ENCODE measurements at regions not wholly inside any gene's neighbourhood (a gene's known extent, or its start where the extent isn't known, plus 50 kb on each side); places are given as distances from the start of the nearest gene placed in this dataset.
"Not testable (repeated sequence)": the region's sequence is repeated elsewhere in the genome, so short reads cannot be mapped to it uniquely, and the experiment has no call there.

DNA sequence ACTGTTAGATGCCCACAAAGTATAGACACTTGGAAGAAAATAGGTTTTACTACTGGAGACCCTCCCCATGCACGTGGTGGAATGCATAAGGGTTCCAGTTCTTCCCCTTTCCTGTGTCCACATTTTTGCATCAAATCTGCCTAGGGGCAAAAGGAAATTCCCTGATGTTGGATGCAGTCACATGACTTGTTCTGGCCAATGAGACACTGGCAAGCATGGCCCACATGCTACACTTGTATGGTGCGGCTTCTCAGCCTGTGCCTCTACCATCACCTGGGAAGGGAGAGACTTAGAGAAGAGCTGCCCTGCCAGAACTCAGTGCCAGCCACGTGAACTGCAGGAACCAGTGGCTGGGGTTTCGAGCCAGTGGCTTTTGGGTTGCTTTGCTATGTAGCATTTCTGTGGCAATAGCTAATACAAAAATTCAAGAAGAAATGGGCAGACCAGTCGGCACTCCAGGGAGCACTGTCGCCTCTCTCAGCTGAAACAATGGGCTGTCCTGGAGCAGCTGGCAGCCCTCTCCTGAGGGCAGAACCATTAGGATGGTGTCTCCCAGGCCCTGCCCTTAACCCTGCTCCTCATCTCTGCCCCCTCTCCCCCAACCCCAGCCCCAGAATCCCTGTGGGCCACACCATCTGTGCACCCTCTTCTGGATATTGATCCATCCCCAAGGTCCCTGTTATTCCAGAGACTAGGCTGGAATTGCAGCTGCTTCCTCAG is 634.0 kb downstream of the UQCRFS1 start:
- H3K4me1 Mint-ChIP-seq: no peaks in the 10 kb centered on the region
- no peak for DNase-seq
- no peak overlapping the region for H3K27ac Mint-ChIP-seq
- H3K4me3 Mint-ChIP-seq: no peak overlapping the region
- no peaks in the 10 kb centered on the region for H3K36me3 Mint-ChIP-seq (ENCODE audit: low read depth)
- intact Hi-C loops (cut with micrococcal nuclease): no loop called here
- H3K27me3 Mint-ChIP-seq: no peaks in the 10 kb centered on the region
- H3K9me3 Mint-ChIP-seq: peaks cover 4% of the 10 kb centered on the region

DNA sequence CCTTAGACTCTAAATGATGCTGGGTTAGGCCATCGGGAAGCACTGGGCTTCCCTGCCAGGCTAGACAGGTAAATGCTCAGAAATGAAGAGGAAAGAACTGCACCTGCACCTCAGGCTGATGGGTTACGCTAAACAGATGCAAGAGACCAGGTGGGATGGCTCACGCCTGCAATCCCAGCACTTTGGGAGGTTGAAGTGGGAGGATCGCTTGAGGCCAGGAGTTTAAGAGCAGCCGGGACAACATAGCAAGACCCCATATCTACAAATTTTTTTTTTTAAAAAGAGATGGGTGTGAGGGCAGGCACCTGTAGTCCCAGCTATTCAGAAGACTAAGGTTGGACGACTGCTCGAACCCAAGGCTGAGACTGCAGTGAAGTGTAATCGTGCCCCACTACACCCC is 634.7 kb downstream of the UQCRFS1 start:
- intact Hi-C loops (cut with micrococcal nuclease): no loop called here
- H3K4me3 Mint-ChIP-seq: no peak overlapping the region
- H3K27ac Mint-ChIP-seq: no peak overlapping the region
- peaks cover 4% of the 10 kb centered on the region for H3K9me3 Mint-ChIP-seq
- no peaks in the 10 kb centered on the region for H3K27me3 Mint-ChIP-seq
- H3K4me1 Mint-ChIP-seq: no peaks in the 10 kb centered on the region
- H3K36me3 Mint-ChIP-seq (ENCODE audit: low read depth): no peaks in the 10 kb centered on the region
- no peak for DNase-seq

DNA sequence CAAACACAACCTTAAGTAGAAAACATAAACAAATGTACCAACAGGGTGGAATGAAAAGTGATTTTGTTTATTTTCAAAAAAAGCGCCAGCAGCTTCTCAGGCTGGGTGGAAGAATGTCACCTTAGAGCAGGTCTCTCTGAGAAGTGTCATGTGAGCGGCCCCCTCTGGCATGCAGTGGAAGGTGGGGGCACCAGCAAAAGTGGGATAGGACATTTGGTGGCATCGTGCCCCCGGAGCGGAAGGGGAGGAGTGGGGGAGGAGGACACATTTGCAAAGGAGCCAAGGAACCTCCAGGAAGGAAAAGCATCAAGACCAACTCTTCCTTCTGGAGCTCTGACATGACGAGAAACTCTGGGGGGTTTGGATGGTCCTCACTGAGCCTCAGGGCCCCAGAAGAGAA is 635.3 kb downstream of the UQCRFS1 start:
- intact Hi-C loops (cut with micrococcal nuclease): no loop called here
- no peaks in the 10 kb centered on the region for H3K27me3 Mint-ChIP-seq
- DNase-seq: no peak

DNA sequence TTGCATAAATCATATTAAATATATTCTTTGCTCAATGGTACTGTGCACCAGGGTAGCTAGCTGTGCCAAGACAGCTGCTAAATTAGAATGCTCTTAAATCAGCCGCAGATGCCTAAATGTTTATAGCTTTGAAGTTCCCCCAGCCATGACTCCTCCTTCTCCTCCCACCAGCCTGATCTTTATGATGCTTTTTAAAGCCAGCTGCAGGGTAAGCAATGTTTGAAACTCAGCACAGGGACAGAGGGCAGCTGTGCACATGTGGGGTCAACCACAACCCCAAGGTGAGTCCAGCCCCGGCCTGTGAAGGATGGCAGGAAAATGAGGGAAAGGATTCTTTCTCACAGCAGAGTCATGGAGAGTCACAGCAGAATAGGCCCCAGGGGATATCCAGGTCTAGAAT is 635.7 kb downstream of the UQCRFS1 start:
- no peak overlapping the region for H3K27ac Mint-ChIP-seq
- H3K36me3 Mint-ChIP-seq (ENCODE audit: low read depth): no peaks in the 10 kb centered on the region
- intact Hi-C loops (cut with micrococcal nuclease): no loop called here
- DNase-seq: no peak
- H3K27me3 Mint-ChIP-seq: no peaks in the 10 kb centered on the region
- H3K4me3 Mint-ChIP-seq: no peak overlapping the region
- peaks cover 4% of the 10 kb centered on the region for H3K9me3 Mint-ChIP-seq
- no peaks in the 10 kb centered on the region for H3K4me1 Mint-ChIP-seq

More for the DNA sequence above, 635.3 kb downstream of the UQCRFS1 start:
- Mint-ChIP-seq H3K4me1 (no peaks in the 10 kb centered on the region), H3K9me3 (peaks cover 4% of the 10 kb centered on the region), H3K36me3 (ENCODE audit: low read depth) (no peaks in the 10 kb centered on the region), H3K4me3 (no peak overlapping the region), H3K27ac (no peak overlapping the region)

DNA sequence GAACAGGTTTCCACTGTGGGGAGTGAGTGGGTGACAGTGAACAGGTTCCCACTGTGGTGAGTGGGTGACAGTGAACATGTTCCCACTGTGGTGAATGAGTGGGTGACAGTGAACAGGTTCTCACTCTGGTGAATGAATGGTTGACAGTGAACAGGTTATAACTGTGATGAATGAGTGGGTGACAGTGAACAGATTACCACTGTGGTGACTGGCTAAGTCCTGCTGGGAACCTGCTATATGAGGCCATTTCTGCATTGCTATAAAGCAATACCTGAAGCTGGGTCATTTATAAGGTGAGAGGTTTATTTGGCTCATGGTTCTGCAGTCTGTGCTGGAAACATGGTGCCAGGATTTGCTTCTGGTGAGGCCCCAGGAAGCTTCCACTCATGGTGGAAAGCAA is 637.1 kb downstream of the UQCRFS1 start:
- Mint-ChIP-seq H3K27me3 (no peaks in the 10 kb centered on the region), H3K4me3 (no peak overlapping the region), H3K36me3 (ENCODE audit: low read depth) (no peaks in the 10 kb centered on the region), H3K27ac (peak overlapping the region; percentile 64), H3K9me3 (peaks cover 4% of the 10 kb centered on the region), H3K4me1 (no peaks in the 10 kb centered on the region)
- no peak for DNase-seq
- intact Hi-C loops (cut with micrococcal nuclease): no loop called here

DNA sequence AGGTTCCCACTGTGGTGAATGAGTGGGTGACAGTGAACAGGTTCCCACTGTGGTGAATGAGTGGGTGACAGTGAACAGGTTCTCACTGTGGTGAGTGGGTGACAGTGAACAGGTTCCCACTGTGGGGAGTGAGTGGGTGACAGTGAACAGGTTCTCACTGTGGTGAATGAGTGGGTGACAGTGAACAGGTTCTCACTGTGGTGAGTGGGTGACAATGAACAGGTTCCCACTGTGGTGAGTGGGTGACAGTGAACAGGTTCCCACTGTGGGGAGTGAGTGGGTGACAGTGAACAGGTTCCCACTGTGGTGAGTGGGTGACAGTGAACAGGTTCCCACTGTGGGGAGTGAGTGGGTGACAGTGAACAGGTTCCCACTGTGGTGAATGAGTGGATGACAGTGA is 637.6 kb downstream of the UQCRFS1 start:
- H3K27me3 Mint-ChIP-seq; H3K27ac Mint-ChIP-seq; intact Hi-C loops (cut with micrococcal nuclease); H3K4me3 Mint-ChIP-seq; DNase-seq; H3K4me1 Mint-ChIP-seq; H3K36me3 Mint-ChIP-seq (ENCODE audit: low read depth); H3K9me3 Mint-ChIP-seq: not testable (repeated sequence)

DNA sequence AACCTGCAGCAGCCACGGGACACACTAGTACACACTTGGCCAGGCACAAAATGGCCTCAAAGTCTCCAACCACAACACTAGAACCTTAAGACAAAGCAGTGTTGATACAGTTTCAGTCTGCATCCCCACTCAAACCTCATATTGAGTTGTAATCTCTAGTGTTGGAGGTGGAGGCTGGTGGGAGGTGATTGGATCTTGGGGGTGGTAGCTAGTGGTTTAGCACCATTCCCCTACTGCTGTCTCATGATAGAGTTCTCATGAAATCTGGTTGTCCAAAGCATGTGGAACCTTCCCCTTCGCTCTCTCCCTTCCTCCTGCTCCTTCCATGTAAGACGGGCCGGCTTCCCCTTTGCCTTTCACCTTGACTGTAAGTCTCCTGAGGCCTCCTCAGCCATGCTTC is 638.7 kb downstream of the UQCRFS1 start:
- H3K27ac Mint-ChIP-seq: no peak overlapping the region
- H3K36me3 Mint-ChIP-seq (ENCODE audit: low read depth): no peaks in the 10 kb centered on the region
- no peaks in the 10 kb centered on the region for H3K27me3 Mint-ChIP-seq
- intact Hi-C loops (cut with micrococcal nuclease): no loop called here
- no peak for DNase-seq
- no peaks in the 10 kb centered on the region for H3K4me1 Mint-ChIP-seq
- H3K9me3 Mint-ChIP-seq: peaks cover 4% of the 10 kb centered on the region
- H3K4me3 Mint-ChIP-seq: no peak overlapping the region

DNA sequence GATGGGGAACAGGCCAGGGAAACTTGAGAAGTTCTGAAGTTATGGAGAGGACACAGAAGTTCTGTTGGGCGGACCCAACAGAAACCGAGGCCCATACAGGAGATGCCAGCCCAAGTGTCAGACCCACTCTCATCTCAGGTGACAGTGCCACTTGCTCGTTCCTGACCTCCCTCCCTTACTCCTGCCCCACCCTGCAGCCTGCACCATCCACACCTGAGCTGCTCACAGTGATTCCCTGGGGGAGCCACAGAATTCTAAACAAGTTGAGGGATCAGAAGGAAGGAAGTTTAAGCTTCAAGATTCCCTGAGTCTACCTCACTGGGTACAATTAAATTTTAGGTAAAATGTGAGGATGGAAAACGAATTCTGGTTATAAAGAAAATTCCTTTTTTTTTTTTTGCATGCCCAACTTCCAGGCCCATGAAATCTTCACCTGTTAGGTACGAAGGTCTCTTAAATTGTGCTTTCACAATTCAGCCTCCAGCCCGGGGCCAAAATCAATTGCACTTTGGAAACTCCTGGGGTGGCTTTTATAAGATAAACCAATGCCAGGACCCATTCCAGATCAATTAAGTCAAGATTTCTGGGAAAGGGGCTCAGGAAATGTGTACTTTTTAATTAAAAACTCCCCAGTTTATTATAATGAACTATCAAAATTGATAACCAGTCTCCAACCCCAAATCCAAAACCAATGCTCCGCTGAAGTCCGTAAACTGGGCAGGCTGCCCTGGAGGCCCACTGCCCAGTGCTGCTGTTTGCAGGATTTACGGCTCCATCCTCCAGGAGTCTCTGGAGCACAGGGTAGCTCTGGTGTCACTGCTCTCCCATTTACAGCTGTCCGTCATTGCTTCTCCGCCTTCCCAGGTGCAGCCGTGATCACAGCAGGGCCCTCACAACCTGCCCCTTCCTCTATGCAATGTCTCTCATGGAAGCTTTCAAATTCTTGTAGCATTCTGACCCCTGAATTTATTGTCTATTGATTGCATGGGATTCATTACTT is 643.5 kb downstream of the UQCRFS1 start:
- Mint-ChIP-seq H3K4me3 (no peak overlapping the region), H3K4me1 (no peaks in the 10 kb centered on the region)
- no peak for DNase-seq

DNA sequence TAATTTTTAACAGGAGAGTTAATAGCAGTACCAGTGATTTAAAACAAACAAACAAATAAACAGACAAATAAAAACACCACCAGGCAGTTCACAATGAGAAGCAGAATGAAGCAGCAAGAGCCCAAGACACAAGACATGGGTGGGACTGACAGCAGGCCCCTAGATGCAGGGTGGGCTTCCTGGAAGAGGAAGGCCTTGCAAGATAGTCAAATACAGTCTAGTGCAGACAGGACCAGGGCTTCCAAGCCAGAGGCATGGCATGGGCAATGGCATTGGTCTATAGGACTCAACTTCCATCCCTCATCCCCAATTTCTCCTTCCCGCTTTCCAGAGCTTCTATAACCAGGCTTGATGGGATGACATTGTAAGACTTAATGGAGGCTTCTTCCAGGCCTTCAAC is 645.1 kb downstream of the UQCRFS1 start:
- no peak for DNase-seq
- intact Hi-C loops (cut with micrococcal nuclease): no loop called here
- no peaks in the 10 kb centered on the region for H3K27me3 Mint-ChIP-seq
- H3K9me3 Mint-ChIP-seq: no peaks in the 10 kb centered on the region
- no peaks in the 10 kb centered on the region for H3K36me3 Mint-ChIP-seq (ENCODE audit: low read depth)
- H3K4me3 Mint-ChIP-seq: no peak overlapping the region
- no peak overlapping the region for H3K27ac Mint-ChIP-seq
- no peaks in the 10 kb centered on the region for H3K4me1 Mint-ChIP-seq

More for the DNA sequence above, 643.5 kb downstream of the UQCRFS1 start:
- H3K27me3 Mint-ChIP-seq: no peaks in the 10 kb centered on the region
- intact Hi-C loops (cut with micrococcal nuclease): no loop called here
- no peaks in the 10 kb centered on the region for H3K36me3 Mint-ChIP-seq (ENCODE audit: low read depth)
- no peak overlapping the region for H3K27ac Mint-ChIP-seq
- no peaks in the 10 kb centered on the region for H3K9me3 Mint-ChIP-seq

DNA sequence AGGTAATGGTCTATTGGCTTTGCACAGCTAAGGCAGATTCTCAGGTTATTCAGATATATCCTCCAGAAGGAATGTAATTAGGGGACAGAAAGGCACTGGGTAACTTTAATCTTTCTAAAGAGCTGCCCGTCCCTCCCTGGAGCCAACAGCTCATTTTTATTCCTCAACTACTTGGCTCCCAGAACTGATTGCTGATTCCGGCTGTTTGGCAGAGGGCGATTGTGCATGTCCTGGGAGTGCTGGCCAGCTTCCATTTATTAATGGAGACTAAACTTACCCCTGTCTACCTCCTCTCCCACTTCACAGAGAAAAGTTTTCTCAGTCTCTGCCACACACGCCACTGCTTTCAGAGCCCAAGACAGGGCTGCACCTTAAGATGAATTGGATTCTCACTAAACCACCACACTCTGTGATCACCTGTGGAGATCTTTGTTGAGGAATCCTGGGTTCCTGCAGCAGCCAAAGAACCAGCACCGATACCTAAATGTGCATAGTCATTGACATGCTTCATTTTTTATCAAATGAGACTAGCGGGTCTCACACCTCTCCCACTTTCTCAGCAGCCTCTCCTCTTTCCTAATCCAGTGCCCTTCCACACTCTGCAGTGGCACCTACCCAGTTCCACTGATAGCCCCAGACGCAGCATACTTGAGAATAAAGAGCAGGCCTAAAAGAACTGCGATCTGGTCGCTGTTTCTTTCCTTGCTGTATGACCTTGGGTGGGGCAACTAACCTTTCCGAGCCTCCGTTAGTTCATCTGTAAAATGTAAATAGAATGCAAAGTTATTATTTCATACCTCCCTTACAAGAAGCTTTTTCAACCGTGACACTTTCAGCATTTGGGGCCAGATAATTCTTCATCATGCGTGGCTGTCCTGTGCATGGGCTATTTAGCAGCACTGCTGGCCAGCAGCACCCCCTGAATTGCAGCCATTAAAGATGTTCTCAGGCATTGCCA is 648.7 kb downstream of the UQCRFS1 start:
- H3K4me3 Mint-ChIP-seq: no peak overlapping the region
- peaks cover 3% of the 10 kb centered on the region for H3K9me3 Mint-ChIP-seq
- DNase-seq: no peak
- no peaks in the 10 kb centered on the region for H3K4me1 Mint-ChIP-seq
- H3K36me3 Mint-ChIP-seq (ENCODE audit: low read depth): no peaks in the 10 kb centered on the region
- no peak overlapping the region for H3K27ac Mint-ChIP-seq
- intact Hi-C loops (cut with micrococcal nuclease): no loop called here
- H3K27me3 Mint-ChIP-seq: peaks cover 6% of the 10 kb centered on the region

DNA sequence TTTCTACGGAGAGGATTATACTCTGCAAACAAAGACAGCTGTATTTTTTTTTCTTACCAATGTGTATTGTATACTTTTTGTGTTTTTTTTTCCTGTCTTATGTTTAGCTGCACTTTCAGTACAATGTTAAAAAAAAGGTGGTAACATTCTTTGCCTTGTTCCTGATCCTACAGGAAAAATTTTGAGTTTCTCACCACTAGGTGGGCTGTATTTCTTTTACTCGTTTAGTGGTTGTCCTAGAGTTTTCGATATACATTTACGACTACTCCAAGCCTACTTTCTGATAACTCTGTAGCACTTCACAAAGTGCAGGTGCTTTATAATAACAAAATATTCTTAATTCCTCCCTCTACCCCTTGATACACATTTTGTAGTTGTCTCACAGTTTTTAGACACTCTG is 652.2 kb downstream of the UQCRFS1 start:
- Mint-ChIP-seq H3K27me3 (peaks cover 6% of the 10 kb centered on the region), H3K9me3 (peaks cover 3% of the 10 kb centered on the region), H3K4me3 (no peak overlapping the region), H3K27ac (no peak overlapping the region), H3K4me1 (no peaks in the 10 kb centered on the region), H3K36me3 (ENCODE audit: low read depth) (no peaks in the 10 kb centered on the region)
- intact Hi-C loops (cut with micrococcal nuclease): no loop called here
- no peak for DNase-seq

DNA sequence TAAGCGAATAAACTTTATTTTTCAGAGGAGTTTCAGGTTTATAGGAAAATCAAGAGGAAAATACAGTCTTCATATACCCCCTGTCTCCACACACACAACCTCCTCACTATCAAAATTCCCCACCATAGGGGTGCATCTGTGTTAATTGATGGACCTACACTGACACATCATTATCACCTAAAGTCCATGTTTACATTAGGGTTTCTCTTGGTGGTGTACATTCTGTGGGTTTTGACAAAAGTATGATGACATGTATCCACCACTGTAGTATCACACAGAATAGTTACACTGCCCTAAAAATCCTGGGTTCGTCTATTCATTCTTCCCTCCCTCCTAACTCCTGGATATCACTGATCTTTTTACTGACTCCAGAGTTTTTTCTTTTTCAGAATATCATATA is 654.2 kb downstream of the UQCRFS1 start:
- Mint-ChIP-seq H3K36me3 (ENCODE audit: low read depth) (no peaks in the 10 kb centered on the region), H3K4me1 (no peaks in the 10 kb centered on the region), H3K4me3 (no peak overlapping the region), H3K27ac (no peak overlapping the region), H3K27me3 (peaks cover 6% of the 10 kb centered on the region), H3K9me3 (peaks cover 8% of the 10 kb centered on the region)
- DNase-seq: no peak
- intact Hi-C loops (cut with micrococcal nuclease): no loop called here

DNA sequence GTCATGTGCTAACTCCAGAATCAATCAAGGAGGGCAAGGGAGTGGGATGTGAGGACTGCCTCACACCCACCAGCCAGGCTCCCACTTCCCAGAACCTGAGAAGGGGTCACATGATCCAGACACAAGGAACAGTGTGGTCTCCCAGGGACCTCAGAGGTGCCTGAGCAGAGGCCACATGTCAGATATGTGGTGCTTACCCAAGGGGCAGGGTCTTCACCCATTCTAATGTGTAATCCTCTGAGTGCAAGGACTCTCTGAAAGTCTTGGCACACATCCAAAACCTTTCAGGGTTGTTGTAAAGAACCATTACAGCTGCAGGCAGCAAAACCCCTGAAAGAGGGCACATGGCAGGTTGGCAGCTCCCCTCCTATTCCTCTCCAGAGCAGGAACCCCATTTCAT is 656.6 kb downstream of the UQCRFS1 start:
- H3K36me3 Mint-ChIP-seq (ENCODE audit: low read depth): no peaks in the 10 kb centered on the region
- H3K4me3 Mint-ChIP-seq: no peak overlapping the region
- H3K27ac Mint-ChIP-seq: no peak overlapping the region
- intact Hi-C loops (cut with micrococcal nuclease): no loop called here
- peaks cover 9% of the 10 kb centered on the region for H3K4me1 Mint-ChIP-seq
- H3K27me3 Mint-ChIP-seq: peaks cover 5% of the 10 kb centered on the region
- H3K9me3 Mint-ChIP-seq: peaks cover 16% of the 10 kb centered on the region
- peak; percentile 51 for DNase-seq

All from activated CD4-positive, alpha-beta T cell treated with anti-CD3 and anti-CD28 coated beads, Interleukin-2, amount 10 ng/mL, durations not matched to agents 24 days and 14 days (primary cell).